Pulmonary artery endothelial cell (primary cell): ENCODE measurements at regions not wholly inside any gene's neighbourhood (a gene's known extent, or its start where the extent isn't known, plus 50 kb on each side); places are given as distances from the start of the nearest gene placed in this dataset.
"Not testable (repeated sequence)": the region's sequence is repeated elsewhere in the genome, so short reads cannot be mapped to it uniquely, and the experiment has no call there.

Experiments used
- DNase-seq: peaks from one replicate; pipeline ENCODE4 v3.0.0-alpha.2; 2011; ENCODE audit warnings: low read depth, low spot score

GRCh38 chr2:55811048-55811447 is 112.5 kb downstream of the EFEMP1 start:
- no peak for DNase-seq

- DNase-seq = no peak
These were observed 113.0 kb downstream of the EFEMP1 start for GRCh38 chr2:55810622-55811020.

DNA sequence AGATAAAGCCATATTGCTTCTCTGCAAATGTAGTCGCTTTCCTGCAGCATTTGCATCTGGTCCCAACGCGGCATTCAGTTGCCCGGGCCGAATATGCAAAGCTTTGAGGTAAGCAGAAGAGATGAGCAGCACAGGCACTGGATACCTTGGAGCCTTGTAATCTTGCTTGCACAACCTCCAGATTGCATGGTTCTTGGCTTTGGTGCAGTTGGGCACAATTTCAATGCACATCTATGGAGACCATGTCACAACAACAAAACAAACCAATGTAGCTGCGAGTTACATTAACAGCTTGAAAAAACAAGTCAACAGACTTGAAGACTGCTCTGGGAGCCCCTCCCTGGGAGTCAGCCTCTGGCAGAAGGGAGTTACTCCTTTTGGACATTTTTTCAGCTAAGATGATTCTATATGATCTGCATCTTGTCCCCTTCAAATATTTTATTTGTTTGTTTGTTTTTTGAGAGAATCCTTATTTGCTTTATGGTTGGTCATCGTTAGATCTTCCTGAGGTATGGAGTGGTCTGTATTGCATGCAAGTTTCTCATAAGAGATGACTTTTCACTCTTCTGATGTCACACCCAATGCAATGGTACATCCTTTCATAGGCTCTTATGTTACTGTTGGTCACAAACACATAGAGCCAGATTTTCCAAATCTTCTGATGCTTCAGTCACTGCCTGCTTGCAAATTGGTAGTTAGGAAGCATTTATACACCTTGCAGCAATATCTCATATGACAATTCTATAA is 113.5 kb downstream of the EFEMP1 start:
- no peak for DNase-seq

DNA sequence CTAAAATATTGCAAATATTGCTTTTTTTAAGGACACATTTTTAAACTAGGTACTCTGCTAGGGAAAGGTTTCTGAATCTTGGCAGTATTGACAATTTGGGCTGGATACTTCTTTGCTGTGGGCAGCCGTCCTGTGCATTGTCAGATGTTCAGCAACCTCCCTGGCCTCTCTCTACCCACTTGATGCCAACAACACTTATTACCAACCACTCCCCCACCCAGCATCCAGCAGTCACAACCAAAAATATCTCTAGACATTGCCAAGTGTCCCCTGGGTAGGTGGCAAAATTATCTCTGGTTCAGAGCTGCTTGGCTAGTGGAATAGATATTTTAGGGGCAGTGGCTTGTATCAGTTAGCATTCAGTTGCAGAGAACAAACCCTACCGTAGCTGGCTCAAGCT is 114.3 kb upstream of the PNPT1 start:
- DNase-seq = no peak

DNA sequence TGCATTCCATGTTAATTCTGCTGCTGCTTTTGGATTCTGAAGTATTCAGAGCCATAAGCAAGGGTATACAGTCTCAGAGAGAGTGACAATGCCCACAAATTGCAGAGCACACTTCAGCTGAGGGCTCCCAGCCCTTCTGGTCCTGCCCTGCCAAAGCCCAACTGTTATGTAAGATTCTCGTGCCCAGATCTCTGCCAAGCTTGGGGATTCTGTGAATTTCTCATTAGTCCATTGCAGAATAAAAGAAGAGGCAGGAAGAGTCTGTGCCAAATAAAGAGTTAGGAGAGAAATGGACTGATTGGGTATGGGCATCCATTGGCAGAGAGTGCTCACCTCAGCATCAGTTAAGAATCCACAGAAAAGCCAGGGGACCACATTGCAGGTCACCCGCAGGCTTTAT is 112.0 kb upstream of the PNPT1 start:
- DNase-seq = no peak

GRCh38 chr2:55804535-55804934 is 110.9 kb upstream of the PNPT1 start:
- no peak for DNase-seq

DNA sequence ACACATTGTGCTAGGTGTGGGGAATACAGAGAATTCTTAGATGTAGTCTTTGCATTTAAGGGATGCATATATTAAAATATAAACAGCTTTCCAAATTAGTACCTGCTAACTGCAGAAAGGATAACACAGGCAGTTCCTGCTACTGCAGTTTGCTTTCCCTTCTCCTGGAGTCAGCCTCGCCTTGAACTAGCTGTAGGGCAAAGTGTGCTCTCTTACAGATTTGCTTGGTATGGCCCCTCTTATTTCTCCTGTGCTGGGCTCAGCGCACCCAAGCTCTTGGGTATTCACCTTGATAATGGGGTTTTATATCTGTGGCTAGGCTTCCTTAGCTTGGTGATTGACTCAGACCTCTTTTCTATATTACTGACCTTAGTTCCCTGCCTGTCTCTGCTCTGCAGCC is 108.4 kb upstream of the PNPT1 start:
- DNase-seq = no peak

DNA sequence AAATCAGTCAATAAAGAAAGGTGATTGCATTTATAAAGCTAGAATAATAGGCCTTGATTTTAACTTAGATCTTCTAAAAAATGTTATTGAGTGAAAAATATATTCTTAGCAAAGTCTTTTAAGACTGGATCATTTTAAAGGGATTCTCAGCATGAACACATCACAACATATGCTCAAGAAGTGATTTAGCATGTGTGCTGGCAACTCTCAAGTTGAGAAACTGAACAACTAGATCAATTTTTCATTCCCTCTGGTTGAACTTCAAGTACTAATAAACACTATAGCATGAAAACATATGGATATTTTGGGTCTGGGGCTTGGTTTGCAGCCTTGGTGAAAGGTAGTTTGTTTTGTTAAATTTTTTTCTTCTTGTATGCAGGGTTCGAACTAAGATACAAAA is 107.8 kb upstream of the PNPT1 start:
- DNase-seq = no peak

DNA sequence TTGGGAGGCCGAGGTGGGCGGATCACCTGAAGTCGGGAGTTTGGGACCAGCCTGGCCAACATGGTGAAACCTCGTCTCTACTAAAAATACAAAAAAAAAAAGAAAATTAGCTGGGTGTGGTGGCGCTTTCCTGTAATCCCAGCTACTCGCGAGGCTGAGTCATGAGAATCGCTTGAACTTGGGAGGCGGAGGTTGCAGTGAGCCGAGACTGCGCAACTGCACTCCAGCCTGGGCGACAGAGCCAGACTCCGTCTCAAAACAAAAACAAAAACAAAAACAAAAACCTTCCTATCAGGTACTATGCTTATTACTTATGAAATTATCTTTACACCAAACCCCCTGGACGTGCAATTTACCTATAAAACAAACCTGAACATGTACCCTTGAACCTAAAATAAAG is 106.0 kb upstream of the PNPT1 start:
- not testable (repeated sequence) for DNase-seq

- no peak for DNase-seq
These were observed 102.5 kb upstream of the PNPT1 start for GRCh38 chr2:55796121-55796520.

DNA sequence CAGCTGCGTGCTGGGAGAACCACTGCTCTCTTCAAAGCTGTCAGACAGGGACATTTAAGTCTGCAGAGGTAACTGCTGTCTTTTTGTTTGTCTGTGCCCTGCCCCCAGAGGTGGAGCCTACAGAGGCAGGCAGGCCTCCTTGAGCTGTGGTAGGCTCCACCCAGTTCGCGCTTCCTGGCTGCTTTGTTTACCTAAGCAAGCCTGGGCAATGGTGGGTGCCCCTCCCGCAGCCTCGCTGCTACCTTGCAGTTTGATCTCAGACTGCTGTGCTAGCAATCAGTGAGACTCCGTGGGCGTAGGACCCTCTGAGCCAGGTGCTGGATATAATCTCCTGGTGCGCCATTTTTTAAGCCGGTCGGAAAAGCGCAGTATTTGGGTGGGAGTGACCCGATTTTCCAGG is 100.0 kb upstream of the PNPT1 start:
- not testable (repeated sequence) for DNase-seq

DNA sequence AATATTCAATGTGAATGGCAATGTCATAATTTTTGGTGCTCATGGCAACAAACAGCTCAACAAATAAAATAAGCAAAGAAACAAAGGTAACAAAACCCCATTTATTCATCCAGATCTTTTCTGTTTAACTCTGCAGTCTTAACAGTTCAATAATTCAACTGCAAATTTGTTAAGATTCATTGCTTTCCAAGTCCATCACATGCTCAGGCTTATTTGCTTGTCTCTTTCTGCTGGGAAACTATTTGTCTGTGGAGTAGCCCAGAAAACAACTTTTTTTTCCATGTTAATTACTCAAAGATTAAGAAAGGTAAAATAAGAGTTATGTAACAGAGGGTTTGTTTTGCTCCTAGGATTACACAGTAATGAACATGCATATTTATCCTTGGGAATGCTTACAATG is 92.6 kb upstream of the PNPT1 start:
- DNase-seq = no peak

GRCh38 chr2:55783751-55784150 is 90.1 kb upstream of the PNPT1 start:
- DNase-seq = not testable (repeated sequence)

GRCh38 chr2:55782528-55783173 is 89.0 kb upstream of the PNPT1 start:
- no peak for DNase-seq

DNA sequence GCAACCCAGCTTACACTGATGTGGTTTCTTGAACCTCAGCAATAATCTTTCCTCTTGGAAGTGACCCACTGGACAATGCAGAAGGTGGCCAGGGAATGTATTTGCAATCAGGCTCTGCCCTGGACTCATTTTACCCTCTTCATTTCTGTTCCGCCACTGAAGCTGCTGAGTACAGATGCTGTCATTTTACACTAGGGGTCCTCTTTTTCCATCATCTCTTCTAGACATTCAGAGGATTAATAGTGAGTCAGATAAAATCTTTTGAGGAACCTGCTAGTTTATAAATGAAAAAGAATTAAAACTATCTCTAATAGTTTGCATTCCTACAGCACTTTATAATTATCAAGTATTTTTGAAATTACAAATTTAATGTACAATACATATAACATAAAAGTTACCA is 87.9 kb upstream of the PNPT1 start:
- DNase-seq = no peak

DNA sequence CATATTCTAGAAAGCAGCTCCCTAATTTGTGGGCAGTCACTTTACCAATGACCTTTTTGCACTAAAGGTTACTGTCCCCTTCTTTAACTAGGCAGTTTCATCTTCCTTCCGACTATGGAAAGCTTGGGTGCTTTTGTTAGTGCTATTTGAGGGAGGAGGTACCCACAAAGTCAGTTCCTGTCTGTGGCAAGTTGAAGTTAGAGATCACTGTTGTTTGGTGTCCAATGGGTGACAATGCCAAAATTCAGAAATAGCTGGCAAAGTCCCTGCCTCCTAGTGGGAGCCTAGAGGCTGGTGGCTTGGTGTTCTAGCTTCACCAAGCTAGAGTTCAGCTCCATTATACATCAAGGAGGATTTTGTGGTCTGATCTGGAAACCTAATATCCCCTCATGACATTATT is 87.1 kb upstream of the PNPT1 start:
- no peak for DNase-seq

- DNase-seq = peak; percentile 71
These were observed 86.1 kb upstream of the PNPT1 start for GRCh38 chr2:55779459-55780421.

GRCh38 chr2:55776966-55777365 is 83.3 kb upstream of the PNPT1 start:
- no peak for DNase-seq

DNA sequence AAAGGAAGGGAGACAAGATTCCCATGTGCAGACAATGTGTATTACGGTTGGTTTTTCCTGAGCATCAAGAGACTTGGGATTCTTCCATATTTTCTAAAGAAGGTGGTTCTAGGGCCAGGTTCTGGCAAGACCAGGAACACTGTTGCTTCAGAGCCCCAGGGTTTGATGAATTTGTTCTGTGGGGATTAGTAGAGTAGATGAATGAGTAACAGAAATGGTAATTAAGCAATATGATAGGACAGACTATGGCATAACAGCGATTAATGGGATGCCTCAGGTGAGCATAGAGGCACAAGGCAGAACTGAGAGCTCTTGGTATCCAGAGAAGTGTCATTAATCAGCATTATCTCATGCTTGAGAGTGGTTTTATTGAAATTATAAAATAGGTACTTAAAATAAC is 82.8 kb upstream of the PNPT1 start:
- no peak for DNase-seq

DNA sequence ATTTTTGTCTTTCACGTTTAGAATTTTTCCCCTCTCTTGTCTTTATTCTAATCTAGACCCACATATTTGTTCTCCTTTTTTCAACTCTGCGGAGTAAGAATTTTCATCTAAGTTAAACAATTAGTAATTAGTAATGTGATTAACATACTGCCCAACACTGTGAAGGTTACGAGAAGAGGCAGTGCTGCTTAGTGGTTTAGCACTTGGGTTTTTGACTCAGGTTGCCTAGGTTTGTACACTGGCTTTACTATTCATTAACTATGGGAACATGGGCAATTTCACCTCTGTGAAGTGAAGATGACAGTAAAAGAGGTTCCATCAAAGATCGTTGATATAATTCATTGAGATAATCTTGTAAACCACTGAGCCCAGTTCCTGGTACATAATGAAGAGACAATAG is 82.2 kb upstream of the PNPT1 start:
- no peak for DNase-seq

DNA sequence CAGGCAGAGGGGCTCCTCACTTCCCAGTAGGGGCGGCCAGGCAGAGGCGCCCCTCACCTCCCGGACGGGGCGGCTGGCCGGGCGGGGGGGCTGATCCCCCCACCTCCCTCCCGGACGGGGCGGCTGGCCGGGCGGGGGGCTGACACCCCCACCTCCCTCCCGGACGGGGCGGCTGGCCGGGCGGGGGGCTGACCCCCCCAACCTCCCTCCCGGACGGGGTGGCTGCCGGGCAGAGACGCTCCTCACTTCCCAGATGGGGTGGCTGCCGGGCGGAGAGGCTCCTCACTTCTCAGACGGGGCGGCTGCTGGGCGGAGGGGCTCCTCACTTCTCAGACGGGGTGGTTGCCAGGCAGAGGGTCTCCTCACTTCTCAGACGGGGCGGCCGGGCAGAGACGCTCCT is 80.0 kb upstream of the PNPT1 start:
- not testable (repeated sequence) for DNase-seq
